Neural crest cell (in vitro differentiated cells): ENCODE measurements at regions not wholly inside any gene's neighbourhood (a gene's known extent, or its start where the extent isn't known, plus 50 kb on each side); places are given as distances from the start of the nearest gene placed in this dataset.

Experiments used
- DNase-seq: peaks from one replicate; pipeline ENCODE4 v3.0.0; 2021; ENCODE audit warnings: low read depth, mixed read lengths, low spot score
- H3K27ac Mint-ChIP-seq: one replicate; pipeline ENCODE4 v1.8.0; 2021; ENCODE audit warnings: mild to moderate bottlenecking, mixed read lengths; ENCODE audit not compliant: unreplicated experiment
- H3K27me3 Mint-ChIP-seq: 2 replicates; pipeline ENCODE4 v1.8.0; 2021; ENCODE audit warnings: low read depth, mild to moderate bottlenecking, mixed read lengths
- H3K36me3 Mint-ChIP-seq: 2 replicates; pipeline ENCODE4 v1.8.0; 2021; ENCODE audit warnings: low read depth, mild to moderate bottlenecking, mixed read lengths
- H3K4me1 Mint-ChIP-seq: 2 replicates; pipeline ENCODE4 v1.8.0; 2021; ENCODE audit warnings: mixed read lengths
- H3K4me3 Mint-ChIP-seq: one replicate; pipeline ENCODE4 v1.8.0; 2021; ENCODE audit warnings: mild to moderate bottlenecking, mixed read lengths
- H3K9me3 Mint-ChIP-seq: 2 replicates; pipeline ENCODE4 v1.8.0; 2021; ENCODE audit warnings: mixed read lengths
- TF ChIP-seq, protein P1 (sequence below): fragments of 200-600 bp; sonication (generic); conservative IDR thresholded peaks from 2 replicates; pipeline ENCODE4 v1.5.0; 2021; ENCODE audit warnings: antibody characterized with exemption, mild to moderate bottlenecking

- Mint-ChIP-seq H3K4me1 (peaks cover under 1% of the 10 kb centered on the region), H3K36me3 (peaks cover 6% of the 10 kb centered on the region), H3K27me3 (no peaks in the 10 kb centered on the region), H3K27ac (no peak overlapping the region), H3K9me3 (peaks cover 18% of the 10 kb centered on the region), H3K4me3 (no peak overlapping the region)
- DNase-seq: no peak
- TF ChIP-seq, protein P1, sequence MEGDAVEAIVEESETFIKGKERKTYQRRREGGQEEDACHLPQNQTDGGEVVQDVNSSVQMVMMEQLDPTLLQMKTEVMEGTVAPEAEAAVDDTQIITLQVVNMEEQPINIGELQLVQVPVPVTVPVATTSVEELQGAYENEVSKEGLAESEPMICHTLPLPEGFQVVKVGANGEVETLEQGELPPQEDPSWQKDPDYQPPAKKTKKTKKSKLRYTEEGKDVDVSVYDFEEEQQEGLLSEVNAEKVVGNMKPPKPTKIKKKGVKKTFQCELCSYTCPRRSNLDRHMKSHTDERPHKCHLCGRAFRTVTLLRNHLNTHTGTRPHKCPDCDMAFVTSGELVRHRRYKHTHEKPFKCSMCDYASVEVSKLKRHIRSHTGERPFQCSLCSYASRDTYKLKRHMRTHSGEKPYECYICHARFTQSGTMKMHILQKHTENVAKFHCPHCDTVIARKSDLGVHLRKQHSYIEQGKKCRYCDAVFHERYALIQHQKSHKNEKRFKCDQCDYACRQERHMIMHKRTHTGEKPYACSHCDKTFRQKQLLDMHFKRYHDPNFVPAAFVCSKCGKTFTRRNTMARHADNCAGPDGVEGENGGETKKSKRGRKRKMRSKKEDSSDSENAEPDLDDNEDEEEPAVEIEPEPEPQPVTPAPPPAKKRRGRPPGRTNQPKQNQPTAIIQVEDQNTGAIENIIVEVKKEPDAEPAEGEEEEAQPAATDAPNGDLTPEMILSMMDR: no peak
These were observed 1569.2 kb upstream of the ADGRL3 start for GRCh38 chr4:59630922-59631321.

- peak overlapping the region; percentile 53 for H3K27ac Mint-ChIP-seq
- H3K27me3 Mint-ChIP-seq: no peaks in the 10 kb centered on the region
- no peak overlapping the region for H3K4me3 Mint-ChIP-seq
- peaks cover 24% of the 10 kb centered on the region for H3K4me1 Mint-ChIP-seq
- TF ChIP-seq, protein P1: no peak
- DNase-seq: no peak
- peaks cover 15% of the 10 kb centered on the region for H3K9me3 Mint-ChIP-seq
- peaks cover 12% of the 10 kb centered on the region for H3K36me3 Mint-ChIP-seq
These were observed 1562.5 kb upstream of the ADGRL3 start for GRCh38 chr4:59637596-59637995.

DNA sequence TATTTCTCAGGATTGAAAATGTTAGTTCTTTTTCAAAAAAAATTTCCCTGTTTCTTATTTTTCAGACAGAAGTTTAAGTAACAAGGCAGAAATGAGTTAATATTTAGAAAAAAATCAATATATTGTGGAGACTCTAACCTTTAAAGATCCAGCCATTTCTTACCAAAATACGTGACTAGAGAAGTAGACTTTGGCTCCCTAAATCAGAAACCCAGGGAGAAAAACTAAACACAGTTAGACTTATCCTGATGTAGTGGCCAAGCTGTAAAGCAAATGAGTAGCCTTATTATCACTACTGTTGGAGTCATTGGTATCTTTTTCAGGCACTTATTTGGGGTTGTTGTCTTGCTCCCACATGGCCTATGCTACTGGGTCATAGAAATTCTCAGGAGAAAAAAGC lies 1556.4 kb upstream of the ADGRL3 start:
- Mint-ChIP-seq H3K27me3 (no peaks in the 10 kb centered on the region), H3K36me3 (peaks cover under 1% of the 10 kb centered on the region), H3K27ac (no peak overlapping the region), H3K4me3 (no peak overlapping the region), H3K9me3 (peaks cover 2% of the 10 kb centered on the region), H3K4me1 (no peaks in the 10 kb centered on the region)
- no peak for DNase-seq
- TF ChIP-seq, protein P1: no peak

DNA sequence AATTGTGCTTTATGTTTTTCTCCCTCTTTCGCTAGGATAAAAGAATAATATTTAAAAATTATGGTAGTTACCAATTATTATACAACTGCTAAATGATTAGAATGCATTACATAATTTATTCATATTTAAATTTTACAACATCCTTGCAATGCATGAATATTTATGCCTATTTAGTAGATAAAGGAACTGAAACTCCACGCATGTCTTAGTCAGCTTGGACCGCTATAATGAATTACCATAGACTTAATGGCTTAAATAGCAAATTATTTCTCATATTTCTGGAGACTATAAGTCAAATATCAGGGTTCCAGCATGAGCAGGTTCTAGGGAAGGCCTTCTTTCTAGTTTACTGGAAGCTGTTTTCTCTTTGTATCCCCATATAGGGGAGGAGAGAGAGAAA lies 1555.4 kb upstream of the ADGRL3 start:
- H3K36me3 Mint-ChIP-seq: no peaks in the 10 kb centered on the region
- no peak overlapping the region for H3K27ac Mint-ChIP-seq
- no peaks in the 10 kb centered on the region for H3K4me1 Mint-ChIP-seq
- TF ChIP-seq, protein P1: no peak
- H3K9me3 Mint-ChIP-seq: peaks cover 2% of the 10 kb centered on the region
- no peak for DNase-seq
- H3K4me3 Mint-ChIP-seq: no peak overlapping the region
- H3K27me3 Mint-ChIP-seq: no peaks in the 10 kb centered on the region

- no peak overlapping the region for H3K27ac Mint-ChIP-seq
- H3K9me3 Mint-ChIP-seq: peaks cover 8% of the 10 kb centered on the region
- TF ChIP-seq, protein P1: no peak
- H3K36me3 Mint-ChIP-seq: no peaks in the 10 kb centered on the region
- H3K4me1 Mint-ChIP-seq: no peaks in the 10 kb centered on the region
- H3K4me3 Mint-ChIP-seq: no peak overlapping the region
- no peaks in the 10 kb centered on the region for H3K27me3 Mint-ChIP-seq
- no peak for DNase-seq
These were observed 1554.0 kb upstream of the ADGRL3 start for GRCh38 chr4:59646082-59646481.

DNA sequence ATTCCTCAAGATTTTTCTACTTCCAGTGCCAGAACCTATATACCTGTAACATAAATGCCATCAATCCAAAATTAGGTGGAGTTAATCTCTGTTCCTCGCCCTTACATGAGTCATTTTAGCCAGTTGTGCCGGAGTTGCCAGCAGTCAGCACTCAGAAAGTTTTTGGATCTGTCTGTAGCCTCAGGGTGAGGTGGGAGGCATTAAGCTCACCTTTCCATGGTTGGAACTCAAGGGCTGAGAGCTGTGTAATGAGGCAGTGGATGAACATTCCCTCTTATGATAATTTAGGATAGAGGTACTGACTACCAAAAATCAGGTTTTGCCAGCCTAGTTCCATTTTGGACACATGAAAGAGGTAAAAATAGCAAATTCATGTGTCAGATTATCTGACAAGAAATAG lies 1553.1 kb upstream of the ADGRL3 start:
- Mint-ChIP-seq H3K9me3 (peaks cover 9% of the 10 kb centered on the region), H3K4me3 (no peak overlapping the region), H3K4me1 (no peaks in the 10 kb centered on the region), H3K36me3 (no peaks in the 10 kb centered on the region), H3K27ac (no peak overlapping the region), H3K27me3 (no peaks in the 10 kb centered on the region)
- DNase-seq: no peak
- TF ChIP-seq, protein P1: no peak
